OCI-LY1 (cell line): ENCODE measurements at regions not wholly inside any gene's neighbourhood (a gene's known extent, or its start where the extent isn't known, plus 50 kb on each side); places are given as distances from the start of the nearest gene placed in this dataset.

Experiments used
- EZH2 ChIP-seq: fragments of 200-600 bp; sonication (generic), shearing (Covaris generic); IDR thresholded peaks from 2 replicates; pipeline ENCODE4 v1.8.0; 2017; ENCODE audit warnings: borderline replicate concordance, mixed run types, mild to moderate bottlenecking, antibody characterized with exemption, low read length, moderate library complexity, mixed read lengths
- TF ChIP-seq, protein P1 (sequence below): fragments of 200-600 bp; sonication (generic), shearing (Covaris generic); IDR thresholded peaks from 2 replicates; pipeline ENCODE4 v1.5.1; 2017; ENCODE audit warnings: mild to moderate bottlenecking, antibody characterized with exemption, low read length, moderate library complexity, mixed read lengths

DNA sequence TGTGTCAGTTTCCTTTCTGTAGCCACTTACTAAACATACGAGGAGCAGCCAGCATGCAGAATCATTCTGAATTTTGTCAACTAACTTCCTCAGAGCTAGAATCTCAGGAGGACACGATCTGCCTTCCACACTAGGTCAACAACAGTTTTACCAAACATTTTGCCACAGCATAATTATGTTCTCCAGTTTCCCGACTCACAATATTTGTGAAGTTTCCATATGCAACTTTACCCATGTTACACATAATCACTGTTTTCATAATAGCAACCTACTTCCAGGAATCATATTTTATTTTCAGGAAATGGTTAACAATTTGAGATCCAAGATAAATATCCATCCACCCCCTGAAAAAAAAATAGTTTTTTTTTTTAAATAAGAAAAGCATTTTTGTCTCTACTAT lies 595.0 kb downstream of the PYDC2 start:
- no peak for TF ChIP-seq EZH2
- TF ChIP-seq, protein P1, sequence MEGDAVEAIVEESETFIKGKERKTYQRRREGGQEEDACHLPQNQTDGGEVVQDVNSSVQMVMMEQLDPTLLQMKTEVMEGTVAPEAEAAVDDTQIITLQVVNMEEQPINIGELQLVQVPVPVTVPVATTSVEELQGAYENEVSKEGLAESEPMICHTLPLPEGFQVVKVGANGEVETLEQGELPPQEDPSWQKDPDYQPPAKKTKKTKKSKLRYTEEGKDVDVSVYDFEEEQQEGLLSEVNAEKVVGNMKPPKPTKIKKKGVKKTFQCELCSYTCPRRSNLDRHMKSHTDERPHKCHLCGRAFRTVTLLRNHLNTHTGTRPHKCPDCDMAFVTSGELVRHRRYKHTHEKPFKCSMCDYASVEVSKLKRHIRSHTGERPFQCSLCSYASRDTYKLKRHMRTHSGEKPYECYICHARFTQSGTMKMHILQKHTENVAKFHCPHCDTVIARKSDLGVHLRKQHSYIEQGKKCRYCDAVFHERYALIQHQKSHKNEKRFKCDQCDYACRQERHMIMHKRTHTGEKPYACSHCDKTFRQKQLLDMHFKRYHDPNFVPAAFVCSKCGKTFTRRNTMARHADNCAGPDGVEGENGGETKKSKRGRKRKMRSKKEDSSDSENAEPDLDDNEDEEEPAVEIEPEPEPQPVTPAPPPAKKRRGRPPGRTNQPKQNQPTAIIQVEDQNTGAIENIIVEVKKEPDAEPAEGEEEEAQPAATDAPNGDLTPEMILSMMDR, result no peak
